ENCODE measurements at regions not wholly inside any gene's neighbourhood (a gene's known extent, or its start where the extent isn't known, plus 50 kb on each side); places are given as distances from the start of the nearest gene placed in this dataset.

DNA sequence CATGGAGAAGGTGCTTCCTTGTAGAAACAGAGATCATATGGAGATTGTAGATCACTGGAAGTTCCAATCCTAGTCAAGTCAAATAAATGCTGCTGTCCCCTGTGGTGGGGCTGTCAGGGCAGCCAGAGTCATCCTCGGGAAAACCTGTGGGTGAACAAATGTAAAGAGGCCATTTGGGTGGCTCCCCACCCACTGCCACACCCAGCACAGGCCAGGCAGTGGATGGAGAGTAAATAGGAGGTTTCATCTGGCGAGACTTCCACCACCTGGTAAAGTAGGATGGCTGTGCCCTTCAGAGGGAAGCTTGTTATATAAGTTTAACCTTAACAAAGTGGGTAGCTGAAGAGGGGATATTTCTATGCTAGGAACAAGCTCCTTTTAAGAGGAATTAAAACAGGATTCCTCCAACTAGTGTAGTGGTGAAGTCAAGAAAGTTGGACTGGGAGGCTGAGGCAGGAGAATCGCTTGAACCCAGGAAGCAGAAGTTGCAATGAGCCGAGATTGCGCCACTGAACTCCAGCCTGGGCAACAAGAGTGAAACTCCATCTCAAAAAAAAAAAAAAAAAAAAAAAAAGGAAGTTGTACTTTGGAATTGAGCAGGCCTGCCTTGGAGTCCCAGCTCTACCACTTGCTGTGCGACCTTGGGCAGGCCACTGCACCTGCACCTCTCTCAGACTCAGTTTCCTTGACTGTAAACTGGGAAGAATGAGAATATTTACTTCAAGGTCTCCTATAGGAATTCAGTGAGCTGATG, 273.7 kb downstream of the PTTG2 start:
- TF ChIP-seq POLR2A (IDR thresholded peaks at IDR 0.05) = no peak
- TF ChIP-seq, protein P1, sequence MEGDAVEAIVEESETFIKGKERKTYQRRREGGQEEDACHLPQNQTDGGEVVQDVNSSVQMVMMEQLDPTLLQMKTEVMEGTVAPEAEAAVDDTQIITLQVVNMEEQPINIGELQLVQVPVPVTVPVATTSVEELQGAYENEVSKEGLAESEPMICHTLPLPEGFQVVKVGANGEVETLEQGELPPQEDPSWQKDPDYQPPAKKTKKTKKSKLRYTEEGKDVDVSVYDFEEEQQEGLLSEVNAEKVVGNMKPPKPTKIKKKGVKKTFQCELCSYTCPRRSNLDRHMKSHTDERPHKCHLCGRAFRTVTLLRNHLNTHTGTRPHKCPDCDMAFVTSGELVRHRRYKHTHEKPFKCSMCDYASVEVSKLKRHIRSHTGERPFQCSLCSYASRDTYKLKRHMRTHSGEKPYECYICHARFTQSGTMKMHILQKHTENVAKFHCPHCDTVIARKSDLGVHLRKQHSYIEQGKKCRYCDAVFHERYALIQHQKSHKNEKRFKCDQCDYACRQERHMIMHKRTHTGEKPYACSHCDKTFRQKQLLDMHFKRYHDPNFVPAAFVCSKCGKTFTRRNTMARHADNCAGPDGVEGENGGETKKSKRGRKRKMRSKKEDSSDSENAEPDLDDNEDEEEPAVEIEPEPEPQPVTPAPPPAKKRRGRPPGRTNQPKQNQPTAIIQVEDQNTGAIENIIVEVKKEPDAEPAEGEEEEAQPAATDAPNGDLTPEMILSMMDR (IDR thresholded peaks at IDR 0.05) = no peak
- no peak overlapping the region for H3K4me3 ChIP-seq
- no peak for DNase-seq
- no peaks in the 10 kb centered on the region for H3K36me3 ChIP-seq
- intact Hi-C loops (cut with DNase I) = no loop called here
- 80 to 89% methylated on average over 5 of the region's 6 CpGs for WGBS, 2 donors
- H3K27me3 ChIP-seq = no peaks in the 10 kb centered on the region
- H3K4me1 ChIP-seq = peaks cover 0 to 63% (median 21%) of the 10 kb centered on the region in 3 donors
- H3K9me3 ChIP-seq = no peaks in the 10 kb centered on the region
- H3K27ac ChIP-seq = no peak overlapping the region

GRCh38 chr4:38235354-38235753, 275.2 kb downstream of the PTTG2 start:
- Histone ChIP-seq H3K27ac (no peak overlapping the region), H3K4me3 (no peak overlapping the region), H3K36me3 (no peaks in the 10 kb centered on the region), H3K27me3 (no peaks in the 10 kb centered on the region), H3K9me3 (no peaks in the 10 kb centered on the region), H3K4me1 (peaks cover 0 to 49% (median 21%) of the 10 kb centered on the region in 3 donors)
- DNase-seq = no peak
- 76 to 83% methylated on average over 3 of the region's 3 CpGs for WGBS, 2 donors
- TF ChIP-seq POLR2A (IDR thresholded peaks at IDR 0.05) = no peak
- TF ChIP-seq, protein P1 (IDR thresholded peaks at IDR 0.05) = no peak
- intact Hi-C loops (cut with DNase I) = no loop called here

GRCh38 chr4:38236003-38236402, 275.8 kb downstream of the PTTG2 start:
- Histone ChIP-seq H3K4me3 (no peak overlapping the region), H3K27me3 (no peaks in the 10 kb centered on the region), H3K9me3 (no peaks in the 10 kb centered on the region), H3K36me3 (no peaks in the 10 kb centered on the region), H3K4me1 (peaks cover 0 to 46% (median 15%) of the 10 kb centered on the region in 3 donors), H3K27ac (peak overlapping the region in 2 of 4 donors; percentile 81)
- intact Hi-C loops (cut with DNase I) = no loop called here
- DNase-seq = no peak
- no peak for TF ChIP-seq POLR2A (IDR thresholded peaks at IDR 0.05)
- TF ChIP-seq, protein P1 (IDR thresholded peaks at IDR 0.05) = no peak
- 84 to 85% methylated on average over 8 of the region's 8 CpGs for WGBS, 2 donors

DNA sequence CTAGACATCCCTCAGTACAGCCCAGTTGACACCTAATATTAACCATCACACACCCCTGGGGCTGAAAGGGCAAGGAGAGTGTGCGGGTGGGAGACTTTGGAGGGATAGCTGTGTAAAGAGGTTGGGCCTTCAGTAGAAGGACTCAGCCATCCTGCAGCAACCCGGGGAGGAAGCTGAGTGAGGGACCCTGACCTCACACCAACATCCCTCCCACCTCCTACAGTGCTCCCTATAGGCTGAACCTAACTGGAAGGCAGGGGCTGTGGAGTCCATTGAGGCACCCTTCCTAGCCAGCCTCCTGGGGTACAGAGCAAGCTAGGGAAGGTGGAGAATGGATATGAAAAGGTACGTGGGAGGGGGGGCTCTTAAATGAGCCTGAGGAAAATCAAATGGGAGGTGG, 276.3 kb downstream of the PTTG2 start:
- no peak for DNase-seq
- H3K27ac ChIP-seq = peak overlapping the region; percentile 60 to 81 (median 74)
- 67 to 78% methylated on average over 1 of the region's 3 CpGs for WGBS, 2 donors

GRCh38 chr4:38237139-38237538, 276.9 kb downstream of the PTTG2 start:
- DNase-seq = no peak
- peak overlapping the region; percentile 60 to 81 (median 74) for H3K27ac ChIP-seq
- intact Hi-C loops (cut with DNase I) = no loop called here
- WGBS, 2 donors = 16 to 33% methylated on average over 3 of the region's 3 CpGs
- H3K4me1 ChIP-seq = peaks cover 0 to 47% (median 11%) of the 10 kb centered on the region in 3 donors
- no peaks in the 10 kb centered on the region for H3K9me3 ChIP-seq
- no peaks in the 10 kb centered on the region for H3K36me3 ChIP-seq
- no peak overlapping the region for H3K4me3 ChIP-seq
- TF ChIP-seq, protein P1 (IDR thresholded peaks at IDR 0.05) = peak in 2 of 6 experiments; percentile 9 to 33
- TF ChIP-seq POLR2A (IDR thresholded peaks at IDR 0.05) = no peak
- no peaks in the 10 kb centered on the region for H3K27me3 ChIP-seq

More for the DNA sequence above, 276.3 kb downstream of the PTTG2 start:
- TF ChIP-seq, protein P1 (IDR thresholded peaks at IDR 0.05) = no peak
- TF ChIP-seq POLR2A (IDR thresholded peaks at IDR 0.05) = no peak
- Histone ChIP-seq H3K9me3 (no peaks in the 10 kb centered on the region), H3K36me3 (no peaks in the 10 kb centered on the region), H3K4me1 (peaks cover 0 to 46% (median 11%) of the 10 kb centered on the region in 3 donors), H3K27me3 (no peaks in the 10 kb centered on the region), H3K4me3 (no peak overlapping the region)
- intact Hi-C loops (cut with DNase I) = no loop called here
